HG02763 (cell line): ENCODE measurements at regions not wholly inside any gene's neighbourhood (a gene's known extent, or its start where the extent isn't known, plus 50 kb on each side); places are given as distances from the start of the nearest gene placed in this dataset.
A peak's percentile ranks its signal among the peaks of the same experiment; 100 is the strongest.

Experiments used
- ATAC-seq: cut with Tn5 transposase; IDR thresholded peaks from one replicate; pipeline ENCODE4 v1.9.1; 2021; ENCODE audit warnings: mild to moderate bottlenecking, moderate library complexity; ENCODE audit not compliant: unreplicated experiment

GRCh38 chr11:95586155-95586554 is 203.4 kb downstream of the FAM76B start:
- no peak for ATAC-seq

- no peak for ATAC-seq
These were observed 203.9 kb downstream of the FAM76B start for GRCh38 chr11:95585752-95586077.

GRCh38 chr11:95585069-95585751 is 204.4 kb downstream of the FAM76B start:
- no peak for ATAC-seq

GRCh38 chr11:95584589-95584988 is 205.0 kb downstream of the FAM76B start:
- ATAC-seq = peak; percentile 65

GRCh38 chr11:95584180-95584579 is 205.4 kb downstream of the FAM76B start:
- no peak for ATAC-seq

- ATAC-seq = no peak
These were observed 211.7 kb downstream of the FAM76B start for GRCh38 chr11:95577716-95578460.

GRCh38 chr11:95576146-95576845 is 213.3 kb downstream of the FAM76B start:
- no peak for ATAC-seq

GRCh38 chr11:95575517-95575916 is 214.1 kb downstream of the FAM76B start:
- ATAC-seq = no peak

GRCh38 chr11:95571718-95572260 is 217.8 kb downstream of the FAM76B start:
- ATAC-seq = no peak

GRCh38 chr11:95570845-95571244 is 218.7 kb downstream of the FAM76B start:
- no peak for ATAC-seq

- no peak for ATAC-seq
These were observed 220.4 kb downstream of the FAM76B start for GRCh38 chr11:95569207-95569606.

- no peak for ATAC-seq
These were observed 221.3 kb downstream of the FAM76B start for GRCh38 chr11:95568281-95568680.

GRCh38 chr11:95567685-95568084 is 221.9 kb downstream of the FAM76B start:
- no peak for ATAC-seq

- ATAC-seq = no peak
These were observed 223.4 kb downstream of the FAM76B start for GRCh38 chr11:95566211-95566610.

- no peak for ATAC-seq
These were observed 223.8 kb downstream of the FAM76B start for GRCh38 chr11:95565724-95566141.

- ATAC-seq = no peak
These were observed 225.7 kb downstream of the FAM76B start for GRCh38 chr11:95563859-95564258.

GRCh38 chr11:95563173-95563572 is 226.4 kb downstream of the FAM76B start:
- ATAC-seq = no peak

GRCh38 chr11:95562196-95562921 is 227.2 kb downstream of the FAM76B start:
- ATAC-seq = no peak

GRCh38 chr11:95559899-95560298 is 229.7 kb downstream of the FAM76B start:
- ATAC-seq = no peak

GRCh38 chr11:95557376-95557775 is 232.2 kb downstream of the FAM76B start:
- no peak for ATAC-seq
